GM12878 (cell line): ENCODE measurements at regions not wholly inside any gene's neighbourhood (a gene's known extent, or its start where the extent isn't known, plus 50 kb on each side); places are given as distances from the start of the nearest gene placed in this dataset.

Experiments used
- ATAC-seq: fragments of 200-7000 bp; cut with Tn5 transposase; 3 replicates; pipeline ENCODE4 v1.9.1; 2020; ENCODE audit warnings: mild to moderate bottlenecking, moderate library complexity
- BruUV-seq: library from RNA; stranded (reverse); fragments of 400-500 nt; replicated peaks from 2 replicates; lab custom pipeline; 2021; lab: Mats Ljungman, UMichigan
- CTCF ChIA-PET: fragments of 300-600 bp; sonication (Branson Sonifier 250); formaldehyde crosslinking; extraction: SDS; loops from one replicate; lab custom pipeline; 2021; ENCODE audit warnings: inconsistent platforms; lab: Yijun Ruan, JAX
- POLR2A ChIA-PET: fragments of 350-600 bp; formaldehyde crosslinking; extraction: SDS; loops from one replicate; lab custom pipeline; 2021; ENCODE audit warnings: inconsistent platforms; lab: Charles Lee
- RAD21 ChIA-PET: fragments of 300-600 bp; sonication (Branson Sonifier 250); formaldehyde crosslinking; loops from one replicate; lab custom pipeline; 2023; ENCODE audit warnings: antibody characterized with exemption; ENCODE audit not compliant: unreplicated experiment; lab: Charles Lee
- SMC1A ChIA-PET: fragments of 300-600 bp; sonication (Branson Sonifier 250); formaldehyde crosslinking; loops from one replicate; lab custom pipeline; 2023; ENCODE audit not compliant: unreplicated experiment, uncharacterized antibody; lab: Charles Lee
- DNase-seq: peaks from one replicate; pipeline ENCODE4 v3.0.0-alpha.2; 2011; ENCODE audit warnings: low read depth, low spot score
- FAIRE-seq: peaks from 3 replicates; lab custom pipeline; 2011; peaks lifted over from hg19 to GRCh38; lab: Jason Lieb, UNC
- H2AFZ ChIP-seq: 2 replicates; pipeline ENCODE4 v1.6.0; 2011; ENCODE audit warnings: low read depth, low read length, control low read depth; ENCODE audit not compliant: control insufficient read depth
- H3K27ac ChIP-seq: 2 replicates; pipeline ENCODE4 v1.5.1; 2011; ENCODE audit warnings: control low read depth; ENCODE audit not compliant: control insufficient read depth, insufficient read depth
- H3K27me3 ChIP-seq, 2 experiments: replicated peaks in 1 of 2; 2 replicates each; pipeline versions ENCODE4 v1.6.0 to v1.6.1; 2011; ENCODE audit warnings: low read length in 1 of 2; ENCODE audit not compliant: control insufficient read depth in 2 of 2, insufficient read depth in 2 of 2
- H3K36me3 ChIP-seq, 2 experiments: 2 replicates each; pipeline ENCODE4 v1.5.1; 2011; ENCODE audit warnings: low read length in 1 of 2; ENCODE audit not compliant: control insufficient read depth in 2 of 2, insufficient read depth in 2 of 2
- H3K4me1 ChIP-seq: 2 replicates; pipeline ENCODE4 v1.6.1; 2011; ENCODE audit warnings: mild to moderate bottlenecking, low read length, moderate library complexity, mixed read lengths; ENCODE audit not compliant: control insufficient read depth, insufficient read depth
- H3K4me2 ChIP-seq: 2 replicates; pipeline ENCODE4 v1.6.0; 2011; ENCODE audit warnings: control low read depth; ENCODE audit not compliant: control insufficient read depth, insufficient read depth
- H3K4me3 ChIP-seq: fragments of 200-600 bp; sonication (generic); 2 replicates; pipeline ENCODE4 v1.5.1; 2016
- H3K79me2 ChIP-seq: 2 replicates; pipeline ENCODE4 v1.6.0; 2011; ENCODE audit warnings: low read length; ENCODE audit not compliant: control insufficient read depth, insufficient read depth
- H3K9ac ChIP-seq: 2 replicates; pipeline ENCODE4 v1.8.0; 2011; ENCODE audit warnings: low read length, control low read depth, mixed read lengths; ENCODE audit not compliant: control insufficient read depth, insufficient read depth
- H3K9me3 ChIP-seq: replicated peaks from 3 replicates; pipeline ENCODE4 v1.5.1; 2011; ENCODE audit warnings: mild to moderate bottlenecking, low read length; ENCODE audit not compliant: control insufficient read depth, insufficient read depth
- H4K20me1 ChIP-seq: 2 replicates; pipeline ENCODE4 v1.6.0; 2011; ENCODE audit not compliant: control insufficient read depth, insufficient read depth
- IRF4 ChIP-seq: IDR thresholded peaks from 2 replicates; pipeline ENCODE4 v1.6.1; 2011; ENCODE audit warnings: low read depth, low read length
- KAT2A ChIP-seq: conservative IDR thresholded peaks from 2 replicates; pipeline ENCODE4 v1.6.1; 2011; ENCODE audit warnings: low read depth, low read length; ENCODE audit not compliant: control insufficient read depth
- STAT3 ChIP-seq: IDR thresholded peaks from 2 replicates; pipeline ENCODE4 v1.6.1; 2011; ENCODE audit warnings: low read depth, low read length, improper control_type of control experiment
- YY1 ChIP-seq: IDR thresholded peaks from 2 replicates; pipeline ENCODE4 v1.6.1; 2011; ENCODE audit warnings: low read depth, mild to moderate bottlenecking, low read length
- in situ Hi-C: fragments of 300-500 bp; cut with MboI; formaldehyde crosslinking; loops from 9 replicates; pipeline ENCODE4 v1.14.3; 2018; ENCODE audit warnings: mixed read lengths
- intact Hi-C: fragments of 100-400 bp; cut with micrococcal nuclease; formaldehyde crosslinking; loops from one replicate; pipeline ENCODE4 v1.14.2; 2022; ENCODE audit not compliant: unreplicated experiment
- TF ChIP-seq, protein P1 (sequence below): fragments of 450-650 bp; formaldehyde crosslinking; IDR thresholded peaks from 2 replicates; pipeline ENCODE4 v1.4.0; 2020; ENCODE audit warnings: mild to moderate bottlenecking, moderate library complexity

DNA sequence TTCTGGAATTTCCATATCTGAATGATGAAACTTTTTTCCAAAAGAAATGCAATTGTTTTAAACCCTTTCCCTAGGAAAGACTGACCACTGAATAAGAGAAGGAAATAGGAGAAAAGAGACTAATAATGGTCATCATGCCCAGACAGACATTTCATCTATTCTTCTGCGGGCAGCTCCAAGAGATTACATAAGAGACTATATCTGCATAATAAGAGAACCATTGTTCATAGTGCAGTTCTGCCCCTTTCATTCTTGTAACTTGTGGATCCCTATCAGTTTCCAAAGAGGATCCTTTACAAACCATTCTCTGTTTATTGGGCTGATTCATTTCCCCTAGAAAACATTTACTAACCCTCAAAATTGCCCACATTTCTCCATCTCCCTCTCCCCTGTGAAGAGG lies 197.8 kb downstream of the FSCB start (continued):
- TF ChIP-seq, protein P1, sequence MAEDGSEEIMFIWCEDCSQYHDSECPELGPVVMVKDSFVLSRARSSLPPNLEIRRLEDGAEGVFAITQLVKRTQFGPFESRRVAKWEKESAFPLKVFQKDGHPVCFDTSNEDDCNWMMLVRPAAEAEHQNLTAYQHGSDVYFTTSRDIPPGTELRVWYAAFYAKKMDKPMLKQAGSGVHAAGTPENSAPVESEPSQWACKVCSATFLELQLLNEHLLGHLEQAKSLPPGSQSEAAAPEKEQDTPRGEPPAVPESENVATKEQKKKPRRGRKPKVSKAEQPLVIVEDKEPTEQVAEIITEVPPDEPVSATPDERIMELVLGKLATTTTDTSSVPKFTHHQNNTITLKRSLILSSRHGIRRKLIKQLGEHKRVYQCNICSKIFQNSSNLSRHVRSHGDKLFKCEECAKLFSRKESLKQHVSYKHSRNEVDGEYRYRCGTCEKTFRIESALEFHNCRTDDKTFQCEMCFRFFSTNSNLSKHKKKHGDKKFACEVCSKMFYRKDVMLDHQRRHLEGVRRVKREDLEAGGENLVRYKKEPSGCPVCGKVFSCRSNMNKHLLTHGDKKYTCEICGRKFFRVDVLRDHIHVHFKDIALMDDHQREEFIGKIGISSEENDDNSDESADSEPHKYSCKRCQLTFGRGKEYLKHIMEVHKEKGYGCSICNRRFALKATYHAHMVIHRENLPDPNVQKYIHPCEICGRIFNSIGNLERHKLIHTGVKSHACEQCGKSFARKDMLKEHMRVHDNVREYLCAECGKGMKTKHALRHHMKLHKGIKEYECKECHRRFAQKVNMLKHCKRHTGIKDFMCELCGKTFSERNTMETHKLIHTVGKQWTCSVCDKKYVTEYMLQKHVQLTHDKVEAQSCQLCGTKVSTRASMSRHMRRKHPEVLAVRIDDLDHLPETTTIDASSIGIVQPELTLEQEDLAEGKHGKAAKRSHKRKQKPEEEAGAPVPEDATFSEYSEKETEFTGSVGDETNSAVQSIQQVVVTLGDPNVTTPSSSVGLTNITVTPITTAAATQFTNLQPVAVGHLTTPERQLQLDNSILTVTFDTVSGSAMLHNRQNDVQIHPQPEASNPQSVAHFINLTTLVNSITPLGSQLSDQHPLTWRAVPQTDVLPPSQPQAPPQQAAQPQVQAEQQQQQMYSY (CRISPR knock-in tag): no peak

DNA sequence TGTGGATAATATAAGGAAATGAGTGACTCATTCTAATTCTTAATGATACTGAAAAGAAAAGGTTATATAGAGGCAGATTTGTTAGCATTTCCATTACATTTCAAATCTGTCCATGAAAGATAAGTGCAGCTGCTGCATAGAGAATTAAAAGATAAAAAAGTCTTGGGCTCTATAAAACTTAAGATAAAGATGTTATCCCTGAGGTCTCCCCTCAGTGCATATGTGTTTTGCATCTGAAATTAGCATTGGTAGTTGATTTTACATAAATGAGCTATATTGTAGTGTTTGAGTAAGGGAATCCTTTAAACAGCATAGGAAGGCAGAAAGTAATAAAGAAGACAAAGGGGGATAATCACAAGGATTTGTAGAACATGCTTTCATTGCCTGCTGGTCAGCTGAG lies 206.2 kb downstream of the FSCB start:
- Histone ChIP-seq H3K9me3 (no peaks in the 10 kb centered on the region), H3K4me3 (no peak overlapping the region), H3K4me2 (no peak overlapping the region), H4K20me1 (no peaks in the 10 kb centered on the region), H2AFZ (no peak overlapping the region), H3K27me3 (no peaks in the 10 kb centered on the region), H3K36me3 (no peaks in the 10 kb centered on the region), H3K27ac (no peak overlapping the region), H3K9ac (no peak overlapping the region), H3K4me1 (no peaks in the 10 kb centered on the region), H3K79me2 (no peaks in the 10 kb centered on the region)
- ATAC-seq: no peak
- BruUV-seq: no TSS peak
- no peak for DNase-seq
- POLR2A ChIA-PET: no interaction called here
- CTCF ChIA-PET: no interaction called here
- RAD21 ChIA-PET: no interaction called here
- TF ChIP-seq IRF4 (no peak), STAT3 (no peak), YY1 (no peak), KAT2A (no peak)
- no peak for FAIRE-seq
- SMC1A ChIA-PET: no interaction called here
- in situ Hi-C loops: no loop called here
- intact Hi-C loops: no loop called here
